Fibroblast of lung (primary cell): ENCODE measurements at regions not wholly inside any gene's neighbourhood (a gene's known extent, or its start where the extent isn't known, plus 50 kb on each side); places are given as distances from the start of the nearest gene placed in this dataset.

ENCODE experiments used
- DNase-seq, 2 donors: peaks; one replicate each; pipeline versions ENCODE4 v3.0.0 to v3.0.0-alpha.2; 2010; ENCODE audit warnings: low read depth in 2 of 2
- H2AFZ ChIP-seq: 2 replicates; pipeline ENCODE4 v1.5.1; 2012; ENCODE audit warnings: low read length, control low read depth, inconsistent platforms
- H3K27ac ChIP-seq: 2 replicates; pipeline ENCODE4 v1.5.1; 2011; ENCODE audit warnings: low read length, control low read depth; ENCODE audit not compliant: insufficient read depth
- H3K27me3 ChIP-seq: 2 replicates; pipeline ENCODE4 v1.5.1; 2011; ENCODE audit warnings: mild to moderate bottlenecking, low read length; ENCODE audit not compliant: control insufficient read depth, insufficient read depth
- H3K36me3 ChIP-seq: 2 replicates; pipeline ENCODE4 v1.5.1; 2011; ENCODE audit warnings: low read length; ENCODE audit not compliant: control insufficient read depth, insufficient read depth
- H3K4me1 ChIP-seq: 2 replicates; pipeline ENCODE4 v1.5.1; 2011; ENCODE audit warnings: low read length; ENCODE audit not compliant: control insufficient read depth, insufficient read depth; ENCODE audit errors: extremely low read depth
- H3K4me2 ChIP-seq: 2 replicates; pipeline ENCODE4 v1.5.1; 2011; ENCODE audit warnings: low read length, control low read depth; ENCODE audit not compliant: insufficient read depth; ENCODE audit errors: extremely low read depth
- H3K4me3 ChIP-seq, 4 experiments: fragments of 200-600 bp in 1 of 4; sonication (generic) in 1 of 4; replicated peaks in 1 of 4; 2 replicates each; pipeline ENCODE4 v1.5.1; 2011 to 2016; ENCODE audit warnings: low read length in 4 of 4, low read depth in 3 of 4, mild to moderate bottlenecking in 3 of 4, control low read depth in 2 of 4, inconsistent platforms in 1 of 4, mixed read lengths in 1 of 4; ENCODE audit not compliant: insufficient read depth in 1 of 4; ENCODE audit errors: control extremely low read depth in 1 of 4
- H3K79me2 ChIP-seq: 2 replicates; pipeline ENCODE4 v1.5.1; 2012; ENCODE audit warnings: mild to moderate bottlenecking, low read length, inconsistent platforms; ENCODE audit not compliant: control insufficient read depth, insufficient read depth
- H3K9ac ChIP-seq: 2 replicates; pipeline ENCODE4 v1.5.1; 2011; ENCODE audit warnings: mild to moderate bottlenecking, low read length, control low read depth; ENCODE audit not compliant: insufficient read depth
- H3K9me3 ChIP-seq: 2 replicates; pipeline ENCODE4 v1.5.1; 2012; ENCODE audit warnings: low read depth, low read length; ENCODE audit not compliant: control insufficient read depth, insufficient read depth
- H4K20me1 ChIP-seq: 2 replicates; pipeline ENCODE4 v1.5.1; 2011; ENCODE audit warnings: low read length; ENCODE audit not compliant: control insufficient read depth, insufficient read depth; ENCODE audit errors: extremely low read depth
- CTCF ChIP-seq, 2 donors: IDR thresholded peaks in 1 of 2; conservative IDR thresholded peaks in 1 of 2; 1 replicate in 1 of 2; 2 replicates in 1 of 2; pipeline ENCODE4 v1.5.1; 2011 to 2012; ENCODE audit warnings: low read length in 2 of 2, control low read depth in 1 of 2, inconsistent platforms in 1 of 2, low read depth in 1 of 2, mild to moderate bottlenecking in 1 of 2
- EZH2 ChIP-seq: IDR thresholded peaks from 2 replicates; pipeline ENCODE4 v1.5.1; 2012; ENCODE audit warnings: low read length, control low read depth, mild to moderate bottlenecking; ENCODE audit errors: missing control alignments

GRCh38 chr12:41917181-41917580 lies 227.5 kb downstream of the GXYLT1 start:
- no peaks in the 10 kb centered on the region for H4K20me1 ChIP-seq
- no peak for DNase-seq
- no peak overlapping the region for H3K4me2 ChIP-seq
- no peaks in the 10 kb centered on the region for H3K27me3 ChIP-seq
- H3K27ac ChIP-seq = no peak overlapping the region
- H3K79me2 ChIP-seq = no peaks in the 10 kb centered on the region
- no peaks in the 10 kb centered on the region for H3K36me3 ChIP-seq
- no peaks in the 10 kb centered on the region for H3K4me1 ChIP-seq
- H3K9ac ChIP-seq = no peak overlapping the region
- H2AFZ ChIP-seq = no peak overlapping the region
- TF ChIP-seq EZH2 = no peak
- no peak for TF ChIP-seq CTCF (conservative IDR thresholded peaks at IDR 0.05 in 1 of 2, IDR thresholded peaks at IDR 0.05 in 1 of 2; ENCODE audit: low read depth in 1 of 2, low read length in 2 of 2)
- no peaks in the 10 kb centered on the region for H3K9me3 ChIP-seq
- H3K4me3 ChIP-seq = no peak overlapping the region

GRCh38 chr12:41910578-41911320 lies 233.9 kb downstream of the GXYLT1 start:
- H3K4me2 ChIP-seq = no peak overlapping the region
- no peaks in the 10 kb centered on the region for H3K79me2 ChIP-seq
- no peaks in the 10 kb centered on the region for H3K27me3 ChIP-seq
- no peak overlapping the region for H3K9ac ChIP-seq
- TF ChIP-seq EZH2 = no peak
- no peak for TF ChIP-seq CTCF (conservative IDR thresholded peaks at IDR 0.05 in 1 of 2, IDR thresholded peaks at IDR 0.05 in 1 of 2; ENCODE audit: low read depth in 1 of 2, low read length in 2 of 2)
- H4K20me1 ChIP-seq = no peaks in the 10 kb centered on the region
- no peaks in the 10 kb centered on the region for H3K4me1 ChIP-seq
- no peak for DNase-seq
- H2AFZ ChIP-seq = no peak overlapping the region
- H3K4me3 ChIP-seq = no peak overlapping the region
- H3K9me3 ChIP-seq = no peaks in the 10 kb centered on the region
- H3K36me3 ChIP-seq = no peaks in the 10 kb centered on the region
- H3K27ac ChIP-seq = no peak overlapping the region

- no peak overlapping the region for H3K4me2 ChIP-seq
- no peak for DNase-seq
- H2AFZ ChIP-seq = no peak overlapping the region
- no peak overlapping the region for H3K27ac ChIP-seq
- H4K20me1 ChIP-seq = no peaks in the 10 kb centered on the region
- no peaks in the 10 kb centered on the region for H3K4me1 ChIP-seq
- no peaks in the 10 kb centered on the region for H3K9me3 ChIP-seq
- H3K4me3 ChIP-seq = no peak overlapping the region
- no peaks in the 10 kb centered on the region for H3K27me3 ChIP-seq
- no peaks in the 10 kb centered on the region for H3K79me2 ChIP-seq
- no peaks in the 10 kb centered on the region for H3K36me3 ChIP-seq
- TF ChIP-seq CTCF (conservative IDR thresholded peaks at IDR 0.05 in 1 of 2, IDR thresholded peaks at IDR 0.05 in 1 of 2; ENCODE audit: low read depth in 1 of 2, low read length in 2 of 2) (no peak), EZH2 (no peak)
- no peak overlapping the region for H3K9ac ChIP-seq
Observed at GRCh38 chr12:41908206-41908605, 236.5 kb downstream of the GXYLT1 start.
